Fibroblast of skin of left quadriceps (primary cell): ENCODE measurements at regions not wholly inside any gene's neighbourhood (a gene's known extent, or its start where the extent isn't known, plus 50 kb on each side); places are given as distances from the start of the nearest gene placed in this dataset.

Experiments
- DNase-seq, 2 experiments: peaks; one replicate each; pipeline ENCODE4 v3.0.0-alpha.2; 2013; ENCODE audit warnings: low read depth in 2 of 2

- no peak for DNase-seq
Observed at GRCh38 chr4:108567831-108568230, 52.5 kb upstream of the RPL34 start.

- no peak for DNase-seq
Observed at GRCh38 chr4:108561116-108561515, 59.3 kb upstream of the RPL34 start.

GRCh38 chr4:108560616-108561015, 59.8 kb upstream of the RPL34 start:
- no peak for DNase-seq

- no peak for DNase-seq
Observed at GRCh38 chr4:108559911-108560310, 60.5 kb upstream of the RPL34 start.

- no peak for DNase-seq
Observed at GRCh38 chr4:108559068-108559793, 61.1 kb upstream of the RPL34 start.

GRCh38 chr4:108556588-108557200, 63.7 kb upstream of the RPL34 start:
- DNase-seq = no peak

GRCh38 chr4:108556166-108556565, 64.2 kb upstream of the RPL34 start:
- DNase-seq = no peak

GRCh38 chr4:108555701-108556100, 64.7 kb upstream of the RPL34 start:
- peak; percentile 38 to 42 for DNase-seq

GRCh38 chr4:108547682-108548081, 72.7 kb upstream of the RPL34 start:
- no peak for DNase-seq

- no peak for DNase-seq
Observed at GRCh38 chr4:108546728-108547127, 73.6 kb upstream of the RPL34 start.

GRCh38 chr4:108544481-108544880, 75.9 kb upstream of the RPL34 start:
- peak; percentile 52 for DNase-seq

GRCh38 chr4:108543359-108543968, 76.9 kb upstream of the RPL34 start:
- DNase-seq = no peak

GRCh38 chr4:108540536-108540935, 79.8 kb upstream of the RPL34 start:
- no peak for DNase-seq

- no peak for DNase-seq
Observed at GRCh38 chr4:108536577-108536976, 83.8 kb upstream of the RPL34 start.

- no peak for DNase-seq
Observed at GRCh38 chr4:108535757-108536156, 84.6 kb upstream of the RPL34 start.

- no peak for DNase-seq
Observed at GRCh38 chr4:108533876-108534275, 86.5 kb upstream of the RPL34 start.

- DNase-seq = no peak
Observed at GRCh38 chr4:108533245-108533844, 87.0 kb upstream of the RPL34 start.

- no peak for DNase-seq
Observed at GRCh38 chr4:108532738-108533137, 87.6 kb upstream of the RPL34 start.

GRCh38 chr4:108532187-108532586, 88.2 kb upstream of the RPL34 start:
- DNase-seq = no peak

GRCh38 chr4:108531461-108531860, 88.9 kb upstream of the RPL34 start:
- no peak for DNase-seq

GRCh38 chr4:108529984-108530905, 90.1 kb upstream of the RPL34 start:
- no peak for DNase-seq

- DNase-seq = no peak
Observed at GRCh38 chr4:108529102-108529501, 91.3 kb upstream of the RPL34 start.
